ENCODE measurements at regions not wholly inside any gene's neighbourhood (a gene's known extent, or its start where the extent isn't known, plus 50 kb on each side); places are given as distances from the start of the nearest gene placed in this dataset.

GRCh38 chr13:85436029-85436428 lies 363.2 kb downstream of the SLITRK6 start:
- Histone ChIP-seq H3K27ac (ENCODE audit: low read depth, low read length) (no peak overlapping the region), H3K4me3 (ENCODE audit: low read length in 2 of 2) (no peak overlapping the region), H3K36me3 (ENCODE audit: insufficient read depth, low read length) (no peaks in the 10 kb centered on the region), H3K9me3 (ENCODE audit: control insufficient read depth in 1 of 2, low read length in 2 of 2) (no peaks in the 10 kb centered on the region), H3K4me1 (ENCODE audit: insufficient read depth, low read length) (no peaks in the 10 kb centered on the region), H3K27me3 (ENCODE audit: insufficient read depth, low read length) (no peaks in the 10 kb centered on the region)
- H3K27me3 Mint-ChIP-seq: no peaks in the 10 kb centered on the region
- DNase-seq: no peak
- H3K9me3 Mint-ChIP-seq: peaks cover 0 to 3% (median under 1%) of the 10 kb centered on the region in 8 donors
- H3K4me3 Mint-ChIP-seq: no peak overlapping the region
- H3K4me1 Mint-ChIP-seq: no peaks in the 10 kb centered on the region
- intact Hi-C loops (cut with micrococcal nuclease): no loop called here
- ChIA-PET POLR2A (ENCODE audit: partially characterized antibody) (no interaction called here), CTCF (ENCODE audit: partially characterized antibody) (no interaction called here)
- H3K27ac Mint-ChIP-seq: no peak overlapping the region
- no peaks in the 10 kb centered on the region for H3K36me3 Mint-ChIP-seq

GRCh38 chr13:85434927-85435326 lies 364.3 kb downstream of the SLITRK6 start:
- H3K9me3 Mint-ChIP-seq: peaks cover 0 to 4% (median 0%) of the 10 kb centered on the region in 8 donors
- no peak overlapping the region for H3K27ac Mint-ChIP-seq
- CTCF ChIA-PET (ENCODE audit: partially characterized antibody): no interaction called here
- Histone ChIP-seq H3K27ac (ENCODE audit: low read depth, low read length) (no peak overlapping the region), H3K9me3 (ENCODE audit: control insufficient read depth in 1 of 2, low read length in 2 of 2) (no peaks in the 10 kb centered on the region), H3K27me3 (ENCODE audit: insufficient read depth, low read length) (no peaks in the 10 kb centered on the region), H3K36me3 (ENCODE audit: insufficient read depth, low read length) (no peaks in the 10 kb centered on the region), H3K4me1 (ENCODE audit: insufficient read depth, low read length) (no peaks in the 10 kb centered on the region), H3K4me3 (ENCODE audit: low read length in 2 of 2) (no peak overlapping the region)
- no peak overlapping the region for H3K4me3 Mint-ChIP-seq
- no peak for DNase-seq
- no peaks in the 10 kb centered on the region for H3K27me3 Mint-ChIP-seq
- no peaks in the 10 kb centered on the region for H3K4me1 Mint-ChIP-seq
- intact Hi-C loops (cut with micrococcal nuclease): no loop called here
- POLR2A ChIA-PET (ENCODE audit: partially characterized antibody): no interaction called here
- no peaks in the 10 kb centered on the region for H3K36me3 Mint-ChIP-seq

GRCh38 chr13:85432881-85433280 lies 366.3 kb downstream of the SLITRK6 start:
- Mint-ChIP-seq H3K27ac (no peak overlapping the region), H3K36me3 (no peaks in the 10 kb centered on the region), H3K27me3 (no peaks in the 10 kb centered on the region), H3K4me3 (no peak overlapping the region), H3K4me1 (no peaks in the 10 kb centered on the region), H3K9me3 (peaks cover 0 to 3% (median under 1%) of the 10 kb centered on the region in 8 donors)
- H3K9me3 ChIP-seq (ENCODE audit: control insufficient read depth in 1 of 2, low read length in 2 of 2): no peaks in the 10 kb centered on the region
- no peaks in the 10 kb centered on the region for H3K4me1 ChIP-seq (ENCODE audit: insufficient read depth, low read length)
- CTCF ChIA-PET (ENCODE audit: partially characterized antibody): no interaction called here
- no peak overlapping the region for H3K27ac ChIP-seq (ENCODE audit: low read depth, low read length)
- POLR2A ChIA-PET (ENCODE audit: partially characterized antibody): no interaction called here
- H3K36me3 ChIP-seq (ENCODE audit: insufficient read depth, low read length): no peaks in the 10 kb centered on the region
- no peaks in the 10 kb centered on the region for H3K27me3 ChIP-seq (ENCODE audit: insufficient read depth, low read length)
- H3K4me3 ChIP-seq (ENCODE audit: low read length in 2 of 2): no peak overlapping the region
- DNase-seq: no peak
- intact Hi-C loops (cut with micrococcal nuclease): no loop called here

GRCh38 chr13:85431720-85432119 lies 367.5 kb downstream of the SLITRK6 start:
- no peaks in the 10 kb centered on the region for H3K36me3 Mint-ChIP-seq
- no peak overlapping the region for H3K4me3 Mint-ChIP-seq
- H3K27ac Mint-ChIP-seq: no peak overlapping the region
- no peak overlapping the region for H3K27ac ChIP-seq (ENCODE audit: low read depth, low read length)
- H3K4me1 Mint-ChIP-seq: no peaks in the 10 kb centered on the region
- no peaks in the 10 kb centered on the region for H3K36me3 ChIP-seq (ENCODE audit: insufficient read depth, low read length)
- H3K9me3 Mint-ChIP-seq: peaks cover 0 to 4% (median 0%) of the 10 kb centered on the region in 8 donors
- no peaks in the 10 kb centered on the region for H3K4me1 ChIP-seq (ENCODE audit: insufficient read depth, low read length)
- H3K9me3 ChIP-seq (ENCODE audit: control insufficient read depth in 1 of 2, low read length in 2 of 2): no peaks in the 10 kb centered on the region
- no peaks in the 10 kb centered on the region for H3K27me3 ChIP-seq (ENCODE audit: insufficient read depth, low read length)
- no peak for DNase-seq
- intact Hi-C loops (cut with micrococcal nuclease): no loop called here
- CTCF ChIA-PET (ENCODE audit: partially characterized antibody): no interaction called here
- no peaks in the 10 kb centered on the region for H3K27me3 Mint-ChIP-seq
- POLR2A ChIA-PET (ENCODE audit: partially characterized antibody): no interaction called here
- no peak overlapping the region for H3K4me3 ChIP-seq (ENCODE audit: low read length in 2 of 2)

GRCh38 chr13:85430216-85430794 lies 368.9 kb downstream of the SLITRK6 start:
- ChIA-PET CTCF (ENCODE audit: partially characterized antibody) (no interaction called here), POLR2A (ENCODE audit: partially characterized antibody) (no interaction called here)
- Histone ChIP-seq H3K27me3 (ENCODE audit: insufficient read depth, low read length) (no peaks in the 10 kb centered on the region), H3K27ac (ENCODE audit: low read depth, low read length) (no peak overlapping the region), H3K36me3 (ENCODE audit: insufficient read depth, low read length) (no peaks in the 10 kb centered on the region), H3K9me3 (ENCODE audit: control insufficient read depth in 1 of 2, low read length in 2 of 2) (no peaks in the 10 kb centered on the region), H3K4me3 (ENCODE audit: low read length in 2 of 2) (no peak overlapping the region), H3K4me1 (ENCODE audit: insufficient read depth, low read length) (no peaks in the 10 kb centered on the region)
- Mint-ChIP-seq H3K9me3 (peaks cover 0 to 4% (median 0%) of the 10 kb centered on the region in 8 donors), H3K36me3 (no peaks in the 10 kb centered on the region), H3K27ac (no peak overlapping the region), H3K4me3 (no peak overlapping the region), H3K4me1 (no peaks in the 10 kb centered on the region), H3K27me3 (no peaks in the 10 kb centered on the region)
- intact Hi-C loops (cut with micrococcal nuclease): no loop called here
- no peak for DNase-seq

- ChIA-PET POLR2A (ENCODE audit: partially characterized antibody) (no interaction called here), CTCF (ENCODE audit: partially characterized antibody) (no interaction called here)
- Histone ChIP-seq H3K36me3 (ENCODE audit: insufficient read depth, low read length) (no peaks in the 10 kb centered on the region), H3K4me3 (ENCODE audit: low read length in 2 of 2) (no peak overlapping the region), H3K9me3 (ENCODE audit: control insufficient read depth in 1 of 2, low read length in 2 of 2) (no peaks in the 10 kb centered on the region), H3K4me1 (ENCODE audit: insufficient read depth, low read length) (no peaks in the 10 kb centered on the region), H3K27me3 (ENCODE audit: insufficient read depth, low read length) (no peaks in the 10 kb centered on the region), H3K27ac (ENCODE audit: low read depth, low read length) (no peak overlapping the region)
- H3K4me3 Mint-ChIP-seq: no peak overlapping the region
- H3K27ac Mint-ChIP-seq: no peak overlapping the region
- no peaks in the 10 kb centered on the region for H3K36me3 Mint-ChIP-seq
- H3K27me3 Mint-ChIP-seq: no peaks in the 10 kb centered on the region
- intact Hi-C loops (cut with micrococcal nuclease): no loop called here
- DNase-seq: no peak
- H3K9me3 Mint-ChIP-seq: peaks cover 0 to 6% (median 2%) of the 10 kb centered on the region in 8 donors
- no peaks in the 10 kb centered on the region for H3K4me1 Mint-ChIP-seq
Measured at GRCh38 chr13:85427416-85427815, 371.8 kb downstream of the SLITRK6 start.

GRCh38 chr13:85420136-85420535 lies 379.1 kb downstream of the SLITRK6 start:
- H3K27me3 Mint-ChIP-seq: no peaks in the 10 kb centered on the region
- no peak overlapping the region for H3K4me3 Mint-ChIP-seq
- H3K27ac Mint-ChIP-seq: no peak overlapping the region
- no peaks in the 10 kb centered on the region for H3K27me3 ChIP-seq (ENCODE audit: insufficient read depth, low read length)
- H3K4me1 Mint-ChIP-seq: no peaks in the 10 kb centered on the region
- ChIA-PET CTCF (ENCODE audit: partially characterized antibody) (no interaction called here), POLR2A (ENCODE audit: partially characterized antibody) (no interaction called here)
- no peak overlapping the region for H3K4me3 ChIP-seq (ENCODE audit: low read length in 2 of 2)
- H3K36me3 ChIP-seq (ENCODE audit: insufficient read depth, low read length): no peaks in the 10 kb centered on the region
- no peak for DNase-seq
- no peaks in the 10 kb centered on the region for H3K36me3 Mint-ChIP-seq
- H3K9me3 Mint-ChIP-seq: peaks cover 0 to 8% (median 0%) of the 10 kb centered on the region in 8 donors
- no peak overlapping the region for H3K27ac ChIP-seq (ENCODE audit: low read depth, low read length)
- no peaks in the 10 kb centered on the region for H3K9me3 ChIP-seq (ENCODE audit: control insufficient read depth in 1 of 2, low read length in 2 of 2)
- no peaks in the 10 kb centered on the region for H3K4me1 ChIP-seq (ENCODE audit: insufficient read depth, low read length)
- intact Hi-C loops (cut with micrococcal nuclease): no loop called here

- no peaks in the 10 kb centered on the region for H3K36me3 ChIP-seq (ENCODE audit: insufficient read depth, low read length)
- no peaks in the 10 kb centered on the region for H3K36me3 Mint-ChIP-seq
- ChIA-PET CTCF (ENCODE audit: partially characterized antibody) (no interaction called here), POLR2A (ENCODE audit: partially characterized antibody) (no interaction called here)
- intact Hi-C loops (cut with micrococcal nuclease): no loop called here
- H3K27me3 ChIP-seq (ENCODE audit: insufficient read depth, low read length): no peaks in the 10 kb centered on the region
- H3K4me3 ChIP-seq (ENCODE audit: low read length in 2 of 2): no peak overlapping the region
- H3K4me1 Mint-ChIP-seq: no peaks in the 10 kb centered on the region
- no peak overlapping the region for H3K27ac ChIP-seq (ENCODE audit: low read depth, low read length)
- H3K27ac Mint-ChIP-seq: no peak overlapping the region
- H3K9me3 Mint-ChIP-seq: peaks cover 0 to 8% (median 0%) of the 10 kb centered on the region in 8 donors
- H3K27me3 Mint-ChIP-seq: no peaks in the 10 kb centered on the region
- no peaks in the 10 kb centered on the region for H3K9me3 ChIP-seq (ENCODE audit: control insufficient read depth in 1 of 2, low read length in 2 of 2)
- H3K4me3 Mint-ChIP-seq: no peak overlapping the region
- no peaks in the 10 kb centered on the region for H3K4me1 ChIP-seq (ENCODE audit: insufficient read depth, low read length)
- no peak for DNase-seq
Measured at GRCh38 chr13:85419611-85420010, 379.6 kb downstream of the SLITRK6 start.
